Esophagus muscularis mucosa (tissue), 4 donors: ENCODE measurements at regions not wholly inside any gene's neighbourhood (a gene's known extent, or its start where the extent isn't known, plus 50 kb on each side); places are given as distances from the start of the nearest gene placed in this dataset.

Experiments
- DNase-seq: peaks from one replicate; pipeline ENCODE4 v3.0.0-alpha.2; 2017; ENCODE audit errors: extremely low spot score
- H3K27ac ChIP-seq, 4 donors: fragments of 200-600 bp; sonication (generic); replicated peaks in 1 of 4; 1 replicate in 3 of 4; 2 replicates in 1 of 4; pipeline ENCODE4 v1.5.1; 2016 to 2019; ENCODE audit warnings: mild to moderate bottlenecking in 1 of 4
- H3K27me3 ChIP-seq, 4 donors: fragments of 200-600 bp; sonication (generic); one replicate each; pipeline versions ENCODE4 v1.5.1 to v1.6.0; 2016 to 2019
- H3K36me3 ChIP-seq, 4 donors: fragments of 200-600 bp; sonication (generic); one replicate each; pipeline ENCODE4 v1.5.1; 2016 to 2019
- H3K4me1 ChIP-seq, 4 donors: fragments of 200-600 bp; sonication (generic); one replicate each; pipeline ENCODE4 v1.5.1; 2016 to 2019
- H3K4me3 ChIP-seq, 4 donors: fragments of 200-600 bp; sonication (generic); 1 replicate in 2 of 4; 2 replicates in 2 of 4; pipeline ENCODE4 v1.5.1; 2016 to 2019; ENCODE audit warnings: mild to moderate bottlenecking in 4 of 4, moderate library complexity in 1 of 4
- H3K9me3 ChIP-seq, 4 donors: fragments of 200-600 bp; sonication (generic); 1 replicate in 3 of 4; 2 replicates in 1 of 4; pipeline ENCODE4 v1.5.1; 2016 to 2019
- CTCF ChIP-seq, 3 experiments: fragments of 200-600 bp in 2 of 3; fragments of 450-650 bp in 1 of 3; sonication (generic) in 2 of 3; IDR thresholded peaks; one replicate each; pipeline ENCODE4 v1.5.1; 2017 to 2019; ENCODE audit warnings: antibody characterized with exemption in 3 of 3, mild to moderate bottlenecking in 2 of 3, moderate library complexity in 1 of 3
- EP300 ChIP-seq: sonication (generic); formaldehyde crosslinking; IDR thresholded peaks from one replicate; pipeline ENCODE4 v1.6.1; 2017; ENCODE audit warnings: antibody characterized with exemption
- POLR2A ChIP-seq: fragments of 450-650 bp; IDR thresholded peaks from one replicate; pipeline ENCODE4 v1.6.1; 2017; ENCODE audit warnings: antibody characterized with exemption, moderate library complexity, mild to moderate bottlenecking, low read depth
- POLR2AphosphoS5 ChIP-seq, 2 donors: sonication (generic); formaldehyde crosslinking; IDR thresholded peaks; one replicate each; pipeline ENCODE4 v1.6.1; 2017; ENCODE audit warnings: antibody characterized with exemption in 2 of 2
- WGBS: methylation state at CpG from one replicate; pipeline ENCODE4 v1.1.5; 2018; 5-methylcytosine and 5-hydroxymethylcytosine counted together
- intact Hi-C: fragments of 100-400 bp; cut with DNase I; formaldehyde crosslinking; loops from one replicate; pipeline ENCODE4 v1.15.1; 2023

DNA sequence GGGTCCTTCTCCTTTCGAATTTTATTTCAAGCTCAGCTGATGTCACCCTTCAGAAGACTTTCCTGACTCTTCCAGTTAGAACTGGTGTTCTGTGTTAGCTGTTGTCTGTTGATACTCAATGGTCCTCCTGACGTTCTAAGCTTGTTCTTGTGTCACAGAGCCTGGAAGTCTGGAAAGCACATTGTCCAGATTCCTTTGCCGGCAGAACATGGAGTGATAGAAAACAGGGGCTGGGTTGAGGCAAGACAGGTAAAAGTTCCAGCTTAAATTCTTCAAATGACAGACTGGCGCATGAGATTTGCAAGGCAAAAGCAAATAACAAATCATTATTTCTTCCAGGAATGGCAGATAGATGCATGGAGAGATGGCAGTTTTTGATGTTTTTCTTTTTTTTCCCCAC lies 102.0 kb upstream of the CLSTN2 start:
- no peak for DNase-seq
- Histone ChIP-seq H3K27ac (no peak overlapping the region), H3K4me3 (no peak overlapping the region), H3K9me3 (no peaks in the 10 kb centered on the region), H3K4me1 (peaks cover 0 to 15% (median 3%) of the 10 kb centered on the region in 4 donors), H3K27me3 (no peaks in the 10 kb centered on the region), H3K36me3 (no peaks in the 10 kb centered on the region)
- TF ChIP-seq CTCF (IDR thresholded peaks at IDR 0.05) (no peak), POLR2AphosphoS5 (IDR thresholded peaks at IDR 0.05) (no peak), EP300 (no peak), POLR2A (no peak)
- intact Hi-C loops: no loop called here
- 65% methylated on average over 4 of the region's 4 CpGs for WGBS

DNA sequence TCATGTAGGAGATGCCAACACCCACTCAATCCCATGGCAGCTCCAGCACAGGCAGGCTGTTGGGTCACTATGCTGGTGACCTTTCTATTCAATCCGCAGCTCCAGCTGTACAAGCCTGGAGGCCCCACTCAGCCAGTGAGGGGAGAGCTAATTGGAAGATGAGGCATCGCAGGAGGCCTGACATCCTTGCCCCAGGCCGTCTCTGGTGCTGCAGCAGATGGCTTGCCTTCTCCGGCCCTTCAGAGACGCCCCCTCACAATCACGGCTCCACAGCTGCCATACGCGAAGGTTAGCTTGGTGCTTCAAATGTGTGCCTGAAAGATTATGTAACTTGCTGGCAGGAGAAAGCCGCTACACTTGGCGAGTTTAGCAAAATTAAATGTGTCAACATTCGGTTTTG lies 104.2 kb upstream of the CLSTN2 start:
- H3K27ac ChIP-seq: no peak overlapping the region
- 44% methylated on average over 9 of the region's 11 CpGs for WGBS
- no peak for DNase-seq
- H3K36me3 ChIP-seq: no peaks in the 10 kb centered on the region
- intact Hi-C loops: no loop called here
- peaks cover 0 to 9% (median 3%) of the 10 kb centered on the region in 4 donors for H3K4me1 ChIP-seq
- H3K4me3 ChIP-seq: no peak overlapping the region
- TF ChIP-seq POLR2AphosphoS5 (IDR thresholded peaks at IDR 0.05) (peak in 1 of 2 donors; percentile 22), EP300 (no peak)
- H3K27me3 ChIP-seq: no peaks in the 10 kb centered on the region
- no peaks in the 10 kb centered on the region for H3K9me3 ChIP-seq

GRCh38 chr3:139827833-139828232 lies 107.2 kb upstream of the CLSTN2 start:
- no peak for DNase-seq
- intact Hi-C loops: no loop called here
- Histone ChIP-seq H3K4me3 (no peak overlapping the region), H3K4me1 (peaks cover 0 to 9% (median 3%) of the 10 kb centered on the region in 4 donors), H3K27me3 (no peaks in the 10 kb centered on the region), H3K27ac (no peak overlapping the region), H3K9me3 (no peaks in the 10 kb centered on the region), H3K36me3 (no peaks in the 10 kb centered on the region)
- TF ChIP-seq CTCF (IDR thresholded peaks at IDR 0.05) (no peak), EP300 (no peak), POLR2AphosphoS5 (IDR thresholded peaks at IDR 0.05) (no peak), POLR2A (no peak)
- 78% methylated on average over 1 of the region's 1 CpG for WGBS

DNA sequence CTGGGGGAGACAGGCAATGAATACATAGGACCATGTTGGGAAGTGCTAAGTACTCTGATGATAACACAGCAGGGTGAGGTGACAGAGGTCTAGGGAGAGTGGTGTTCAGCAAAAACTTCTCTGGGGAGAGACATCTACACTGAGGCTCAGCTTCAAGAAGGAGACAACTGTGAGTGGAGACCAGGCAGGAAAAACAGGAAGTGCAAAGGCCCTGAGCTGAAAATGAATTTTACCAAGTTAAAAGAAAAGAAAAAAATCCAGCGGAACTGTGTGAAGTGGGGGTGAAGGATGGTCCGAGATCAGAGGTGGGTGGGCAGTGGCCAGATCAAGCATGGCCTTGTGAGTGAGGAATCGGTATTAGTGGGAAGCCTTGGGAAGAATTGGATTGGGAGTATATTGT lies 110.1 kb upstream of the CLSTN2 start:
- H3K9me3 ChIP-seq: no peaks in the 10 kb centered on the region
- peak; percentile 31 for DNase-seq
- no peaks in the 10 kb centered on the region for H3K36me3 ChIP-seq
- no peaks in the 10 kb centered on the region for H3K4me1 ChIP-seq
- 95% methylated on average over 3 of the region's 3 CpGs for WGBS
- no peak overlapping the region for H3K4me3 ChIP-seq
- intact Hi-C loops: no loop called here
- H3K27me3 ChIP-seq: no peaks in the 10 kb centered on the region
- H3K27ac ChIP-seq: no peak overlapping the region
- no peak for TF ChIP-seq POLR2A
- no peak for TF ChIP-seq EP300
- no peak for TF ChIP-seq POLR2AphosphoS5 (IDR thresholded peaks at IDR 0.05)
- no peak for TF ChIP-seq CTCF (IDR thresholded peaks at IDR 0.05)

GRCh38 chr3:139814646-139815045 lies 120.3 kb upstream of the CLSTN2 start:
- DNase-seq: no peak
- no peaks in the 10 kb centered on the region for H3K4me1 ChIP-seq
- no peaks in the 10 kb centered on the region for H3K27me3 ChIP-seq
- intact Hi-C loops: no loop called here
- peaks cover 0 to 5% (median 0%) of the 10 kb centered on the region in 4 donors for H3K9me3 ChIP-seq
- 82% methylated on average over 7 of the region's 7 CpGs for WGBS
- TF ChIP-seq POLR2AphosphoS5 (IDR thresholded peaks at IDR 0.05): no peak
- TF ChIP-seq CTCF (IDR thresholded peaks at IDR 0.05): no peak
- TF ChIP-seq EP300: no peak
- no peak for TF ChIP-seq POLR2A
- no peaks in the 10 kb centered on the region for H3K36me3 ChIP-seq
- H3K4me3 ChIP-seq: no peak overlapping the region
- H3K27ac ChIP-seq: no peak overlapping the region
